HG03342 (cell line): ENCODE measurements at regions not wholly inside any gene's neighbourhood (a gene's known extent, or its start where the extent isn't known, plus 50 kb on each side); places are given as distances from the start of the nearest gene placed in this dataset.

Experiments used
- ATAC-seq: cut with Tn5 transposase; IDR thresholded peaks from one replicate; pipeline ENCODE4 v1.9.1; 2021; ENCODE audit warnings: mild to moderate bottlenecking, moderate library complexity; ENCODE audit not compliant: unreplicated experiment

DNA sequence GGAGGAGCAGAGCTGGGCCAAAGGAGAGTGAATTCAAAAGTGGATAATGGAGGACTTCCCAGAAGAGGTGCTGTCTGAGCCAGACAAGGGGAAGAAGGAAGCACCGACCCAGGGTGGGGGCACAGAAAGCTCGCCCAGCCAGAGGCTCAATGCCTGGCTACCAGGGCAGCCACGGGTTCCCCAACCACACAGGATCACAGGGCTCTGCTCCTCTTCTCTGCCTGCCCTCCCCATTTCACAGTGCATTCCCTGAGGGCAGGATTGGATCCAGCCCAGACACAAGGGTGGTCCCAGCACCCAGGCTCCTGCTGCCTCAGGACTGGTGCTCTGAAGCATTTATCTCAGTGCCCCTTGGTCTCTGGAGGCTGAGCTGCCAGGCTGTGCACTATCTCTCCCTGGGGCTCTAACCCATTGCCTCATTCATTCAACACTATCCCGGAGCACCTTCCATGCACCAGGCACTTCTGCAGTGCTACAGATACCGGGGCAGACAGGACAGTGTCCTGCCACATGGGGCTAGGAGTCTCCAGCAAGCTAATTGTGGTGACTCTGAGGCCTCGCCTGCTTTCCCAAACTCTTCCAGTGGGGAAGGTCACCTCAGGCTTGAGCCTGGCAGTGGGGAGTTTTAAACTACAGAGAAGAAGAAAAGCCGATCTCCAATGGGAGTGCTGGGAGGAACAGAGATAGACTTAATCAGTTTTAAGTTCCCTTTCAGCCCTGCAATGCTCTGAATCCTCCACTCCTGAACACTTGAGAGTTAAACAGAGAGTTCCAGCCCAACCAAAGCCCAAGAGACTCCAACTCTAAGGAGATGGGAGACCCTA, 201.8 kb upstream of the ZMIZ1 start:
- no peak for ATAC-seq

DNA sequence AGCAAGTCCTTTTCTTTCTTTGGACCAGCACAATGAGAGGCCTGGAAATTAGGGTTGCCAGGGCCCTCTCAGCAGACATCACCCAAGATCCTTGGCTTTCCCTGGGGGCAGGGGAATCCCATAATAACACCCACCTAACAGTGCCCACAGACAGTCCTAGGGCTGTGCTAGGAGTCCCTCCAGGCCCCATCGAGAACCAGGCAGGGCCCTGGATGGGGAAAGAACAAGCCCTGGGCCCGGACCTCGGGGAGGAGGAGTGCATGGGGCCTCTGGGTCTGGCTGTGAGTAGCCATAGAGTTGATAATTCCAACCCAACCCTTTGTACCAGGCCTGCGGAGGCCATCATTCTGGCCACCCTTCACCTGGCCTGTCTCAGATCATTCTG, 201.2 kb upstream of the ZMIZ1 start:
- ATAC-seq: no peak

DNA sequence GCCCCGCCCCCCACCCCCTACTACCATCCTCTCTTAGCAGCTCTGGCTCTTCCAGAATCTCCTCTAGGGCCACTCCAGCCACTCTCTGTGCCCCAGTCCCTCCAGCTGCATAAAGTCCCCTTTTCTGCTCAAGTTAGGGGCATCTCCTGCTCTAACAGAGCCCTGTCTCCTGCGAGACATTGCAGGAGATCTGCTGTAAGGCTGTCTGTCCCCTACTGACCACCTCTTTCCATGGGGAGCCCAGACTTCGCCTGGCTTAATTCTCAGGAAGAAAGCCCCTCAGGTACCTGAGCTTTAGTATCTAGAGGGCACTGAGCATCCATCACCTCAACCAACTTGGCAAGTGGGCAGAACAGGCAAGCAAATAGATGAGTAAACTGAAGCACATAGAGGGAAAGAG, 200.7 kb upstream of the ZMIZ1 start:
- ATAC-seq: no peak

DNA sequence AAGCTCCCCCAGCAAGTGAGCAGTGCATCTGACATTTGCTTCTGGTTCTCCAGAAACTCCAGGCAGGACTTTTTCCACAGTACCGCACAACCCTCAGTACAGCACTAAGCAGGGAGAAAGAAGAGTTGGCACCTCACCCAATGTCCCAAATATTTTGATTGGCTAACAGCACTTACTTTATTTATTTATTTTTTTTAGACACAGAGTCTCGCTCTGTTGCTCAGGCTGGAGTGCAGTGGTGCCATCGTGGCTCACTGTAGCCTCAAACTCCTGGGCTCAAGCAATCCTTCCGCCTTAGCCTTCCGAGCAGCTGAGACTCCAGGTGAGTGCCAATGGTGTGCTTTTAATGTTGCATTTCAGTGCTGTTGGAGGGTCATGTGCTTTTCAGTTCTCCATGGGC, 200.3 kb upstream of the ZMIZ1 start:
- ATAC-seq: no peak

DNA sequence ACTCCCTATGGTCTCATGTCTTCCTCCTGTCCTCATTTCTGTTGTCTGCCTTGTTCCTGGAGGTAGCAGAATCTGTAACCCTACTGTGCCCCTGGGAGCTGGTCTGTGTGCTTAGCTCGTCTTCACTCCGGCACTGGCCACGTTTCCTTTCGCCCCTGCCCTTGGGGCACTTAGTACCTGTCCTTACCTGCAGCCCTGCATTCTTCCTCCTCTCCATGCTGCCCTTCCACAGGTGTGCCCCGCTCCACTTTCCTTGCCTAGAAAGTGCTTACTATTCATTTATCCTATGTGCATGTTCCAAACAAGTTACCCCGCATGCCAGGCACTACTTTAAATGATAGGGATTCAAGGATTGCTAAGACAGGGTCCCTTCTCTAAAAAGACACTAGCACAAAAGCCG, 199.9 kb upstream of the ZMIZ1 start:
- no peak for ATAC-seq

DNA sequence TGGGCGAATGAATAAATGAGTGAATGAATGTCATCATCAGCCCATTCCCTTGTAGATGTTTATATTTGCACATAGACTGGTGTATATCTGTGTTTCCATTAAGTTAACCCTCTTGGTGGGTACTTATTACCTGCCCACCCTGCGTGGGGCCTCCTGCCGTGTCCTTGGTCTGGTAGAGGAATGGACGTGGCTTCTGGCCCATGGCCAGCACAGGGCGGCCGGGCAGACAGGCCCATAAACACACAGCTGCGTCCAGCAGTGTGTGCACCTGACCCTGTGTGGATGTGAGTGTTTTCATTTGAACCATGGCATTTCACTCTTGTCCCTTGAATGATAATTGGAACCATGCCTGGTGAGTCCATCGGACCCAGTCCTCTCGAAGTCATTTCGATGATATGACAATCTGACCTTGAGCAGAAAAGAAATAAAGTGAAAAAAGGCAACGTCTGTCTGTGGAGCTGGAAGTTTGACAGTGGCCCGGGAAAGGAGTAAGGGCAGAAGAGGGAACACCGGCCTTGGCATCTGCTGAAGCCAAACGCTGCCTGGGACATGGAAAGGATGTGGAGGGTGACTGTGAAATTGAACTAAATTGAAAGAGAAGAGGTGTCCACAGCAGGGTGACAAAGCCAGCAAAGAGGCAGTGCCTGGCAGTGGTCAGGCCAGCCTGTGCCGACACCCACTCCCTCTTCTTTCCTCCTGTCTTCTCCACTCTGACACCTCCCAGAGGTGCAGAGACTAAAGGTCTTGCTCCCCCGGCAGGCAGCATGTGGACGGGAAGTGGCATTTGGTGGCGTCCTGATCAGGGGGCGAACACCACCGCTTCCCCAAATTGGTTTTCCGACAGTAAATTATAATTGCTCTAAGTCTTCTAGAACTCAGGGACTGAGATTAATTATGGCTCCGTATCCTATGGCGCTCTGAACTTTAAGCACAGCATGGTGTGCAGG, 199.0 kb upstream of the ZMIZ1 start:
- no peak for ATAC-seq

DNA sequence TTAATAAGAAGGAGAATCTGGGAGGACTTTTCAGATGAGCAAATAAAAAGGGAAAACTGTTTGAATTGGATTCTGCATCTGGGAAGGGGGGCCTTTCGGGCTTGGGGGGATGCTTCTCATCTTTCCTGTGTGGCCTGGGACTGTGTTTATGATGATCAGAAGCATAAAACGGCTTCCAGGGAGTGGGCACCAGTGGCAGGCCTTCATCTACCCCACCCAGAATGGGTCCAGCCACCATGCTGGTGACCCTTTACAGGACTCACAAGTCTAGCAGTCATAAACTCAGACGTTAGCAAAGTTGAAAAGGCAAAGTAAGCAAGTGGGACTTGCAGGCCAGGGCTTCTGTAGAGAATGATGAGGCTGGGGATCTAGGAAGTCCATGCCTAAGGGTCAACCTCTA, 198.3 kb upstream of the ZMIZ1 start:
- no peak for ATAC-seq

DNA sequence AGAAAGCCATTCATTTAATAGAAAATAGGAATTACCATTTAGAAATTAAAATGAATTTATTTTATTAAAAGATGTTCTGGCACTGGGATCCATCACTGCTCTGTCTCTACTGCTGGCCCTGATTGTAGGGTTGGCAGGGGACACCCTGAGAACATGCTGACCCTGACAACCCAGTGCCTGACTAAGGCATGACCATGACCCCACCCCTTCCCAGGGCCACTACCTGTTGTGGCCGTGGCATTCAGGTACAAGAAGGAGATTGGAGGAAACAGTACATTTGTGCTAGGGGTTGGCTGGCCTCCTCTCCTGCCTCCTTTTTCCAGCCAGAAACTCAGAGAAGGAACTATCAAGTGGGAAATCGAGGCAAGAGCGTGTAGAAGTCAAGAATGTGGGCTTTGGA, 197.0 kb upstream of the ZMIZ1 start:
- ATAC-seq: no peak

DNA sequence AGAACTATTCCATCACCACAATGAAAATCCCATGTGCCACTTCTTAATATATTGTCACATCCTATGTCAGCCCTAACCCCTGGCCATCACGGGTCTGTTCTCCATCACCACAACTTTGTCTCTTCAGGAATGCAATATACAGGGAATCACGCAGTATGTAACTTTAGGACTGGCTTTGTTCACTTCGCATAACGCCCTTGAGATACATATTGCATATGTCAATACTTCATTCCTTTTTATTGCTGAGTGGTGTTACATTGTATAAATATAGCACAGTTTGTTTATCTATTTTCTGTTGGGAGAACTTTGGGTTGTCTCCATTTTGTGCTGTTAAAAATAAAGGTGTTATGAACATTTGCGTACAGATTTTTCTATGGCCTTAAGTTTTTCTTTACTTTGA, 195.4 kb upstream of the ZMIZ1 start:
- no peak for ATAC-seq

DNA sequence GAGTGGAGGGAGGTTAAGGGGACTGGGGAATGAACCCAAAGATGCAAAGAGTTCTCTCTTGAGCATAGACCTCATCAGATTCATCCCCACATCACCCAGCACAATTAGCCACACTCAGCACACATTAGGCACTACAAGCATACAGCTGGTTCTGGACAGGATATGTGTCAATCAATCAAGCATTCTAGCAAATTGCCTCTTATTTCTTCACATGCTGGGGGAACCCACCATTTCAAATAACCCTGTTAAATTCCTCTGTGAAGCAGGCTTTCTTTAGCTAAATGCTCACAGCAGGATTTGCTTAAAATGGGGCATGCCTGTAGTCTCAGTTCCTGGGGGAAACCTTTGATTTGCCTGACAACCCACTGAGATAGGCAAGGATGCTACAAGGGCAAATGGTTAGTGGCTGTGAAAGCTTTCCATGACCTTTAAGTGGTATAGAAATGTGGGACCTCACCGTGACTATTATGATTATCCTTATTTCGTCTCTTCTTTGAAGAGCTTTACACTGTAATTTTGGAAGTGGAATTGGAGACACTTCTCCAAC, 193.4 kb upstream of the ZMIZ1 start:
- no peak for ATAC-seq

DNA sequence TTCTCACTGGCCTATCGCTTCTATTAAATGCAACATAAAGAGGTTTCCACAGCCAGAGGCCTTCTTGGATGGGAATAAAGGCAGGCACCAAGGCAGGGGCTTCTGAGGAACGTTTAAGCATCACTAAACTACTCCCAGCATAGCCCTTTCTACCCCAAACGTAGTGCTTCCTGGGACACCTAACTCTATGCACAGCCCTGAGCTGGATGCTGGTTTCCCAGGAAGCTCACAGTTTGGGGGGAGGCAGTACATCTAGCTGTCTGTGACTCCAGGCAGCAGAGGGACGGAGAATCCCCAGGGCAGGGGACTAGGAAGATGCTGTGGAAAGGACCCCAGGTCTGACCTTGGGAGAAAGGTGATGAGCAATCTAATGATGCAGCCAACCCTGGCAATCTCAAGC, 192.8 kb upstream of the ZMIZ1 start:
- ATAC-seq: no peak

DNA sequence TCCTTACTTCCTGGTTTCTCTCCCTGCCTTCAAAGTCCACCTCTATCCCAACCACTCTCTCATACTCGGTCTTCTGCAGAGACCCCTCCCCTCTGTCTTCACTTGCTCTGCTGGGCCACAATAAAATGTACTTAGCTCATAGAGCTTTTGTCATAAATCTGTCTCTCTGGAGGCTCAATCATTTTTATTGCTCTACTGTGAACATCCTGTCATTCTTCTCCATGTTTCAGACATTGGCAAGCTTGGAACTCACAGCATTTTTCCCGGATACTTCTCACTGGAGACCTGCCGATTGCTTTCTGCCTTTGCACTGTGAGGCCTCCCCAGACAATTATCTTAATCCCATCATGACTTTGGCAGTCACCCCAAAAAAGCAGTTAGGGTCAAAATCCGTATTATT, 192.3 kb upstream of the ZMIZ1 start:
- no peak for ATAC-seq

DNA sequence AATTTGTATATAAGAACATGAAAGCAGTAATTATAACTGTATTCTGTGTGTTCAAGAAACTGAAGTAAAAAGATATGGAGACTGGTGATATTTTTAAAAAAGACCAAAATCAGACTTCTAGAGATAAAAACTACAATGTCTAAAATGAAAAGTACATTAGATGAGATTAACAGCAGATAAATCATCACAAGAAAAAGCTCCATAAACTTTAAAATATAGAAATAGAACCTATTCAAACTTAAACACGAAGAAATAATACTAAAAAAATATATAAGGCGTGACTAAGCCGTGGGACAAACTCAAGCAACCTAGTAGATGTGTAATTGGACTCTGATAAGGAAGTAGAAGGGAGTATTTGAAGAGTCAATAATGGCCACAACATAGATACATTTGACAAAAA, 189.1 kb upstream of the ZMIZ1 start:
- ATAC-seq: no peak

DNA sequence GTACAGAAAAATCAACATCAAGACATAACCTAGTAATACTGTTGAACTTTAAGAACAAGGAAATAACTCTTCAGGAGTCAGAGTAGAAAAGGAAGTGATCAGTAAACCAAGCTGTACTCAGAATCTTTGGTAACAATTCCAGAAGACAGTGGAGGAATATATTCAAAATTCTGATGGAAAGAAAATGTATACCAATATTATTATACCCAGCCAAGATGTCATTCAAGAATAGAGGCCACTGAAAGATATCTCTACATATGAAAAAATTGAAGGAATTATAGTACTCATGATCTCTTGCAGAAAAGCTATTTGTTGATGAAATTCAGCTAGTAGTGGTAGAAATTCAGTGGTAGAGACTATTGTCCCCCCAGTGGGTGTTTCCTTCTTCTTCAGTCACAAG, 182.6 kb upstream of the ZMIZ1 start:
- no peak for ATAC-seq

DNA sequence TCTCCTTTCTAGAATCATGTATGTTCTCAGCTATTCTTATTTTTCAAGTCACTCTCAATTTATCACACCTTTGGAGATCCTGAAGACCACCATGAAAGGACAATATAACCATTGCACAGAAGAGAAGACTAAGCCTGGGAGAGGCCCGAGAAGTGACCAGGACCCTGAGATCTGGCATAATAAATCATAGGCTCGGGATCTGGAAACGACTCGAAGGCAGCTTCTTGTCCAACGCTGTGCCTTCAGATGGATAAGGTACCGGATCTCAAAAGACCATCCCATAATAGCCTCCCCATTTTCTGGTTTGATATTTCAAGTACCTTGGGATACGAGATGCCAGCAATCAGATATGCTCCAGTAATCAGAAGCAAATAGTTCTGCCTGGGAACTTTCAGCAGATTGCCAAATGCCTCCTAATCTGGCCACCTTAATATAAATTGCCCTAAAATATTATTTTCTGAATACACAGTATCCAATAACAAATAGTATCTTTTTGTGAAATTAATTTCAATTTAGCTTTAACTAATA, 179.2 kb upstream of the ZMIZ1 start:
- ATAC-seq: no peak

DNA sequence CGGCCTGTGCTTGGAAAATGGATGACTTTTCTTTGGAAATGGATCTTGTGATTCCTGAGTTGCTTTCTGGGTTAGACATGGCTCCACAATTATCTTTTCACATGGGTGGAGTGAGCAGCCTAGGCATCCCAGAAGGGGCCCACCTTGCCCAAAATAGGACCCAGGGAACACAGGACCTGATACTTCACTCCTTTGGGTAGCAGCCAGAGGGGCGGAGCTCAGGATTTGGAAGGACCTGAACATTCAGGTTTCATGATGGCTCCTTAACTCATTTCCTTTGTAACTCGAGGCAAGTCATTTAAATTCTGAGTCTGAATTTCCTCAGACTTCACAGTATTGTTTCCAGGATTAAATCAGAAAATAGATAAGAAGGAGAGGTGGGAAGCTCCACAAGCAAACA, 178.3 kb upstream of the ZMIZ1 start:
- ATAC-seq: no peak

DNA sequence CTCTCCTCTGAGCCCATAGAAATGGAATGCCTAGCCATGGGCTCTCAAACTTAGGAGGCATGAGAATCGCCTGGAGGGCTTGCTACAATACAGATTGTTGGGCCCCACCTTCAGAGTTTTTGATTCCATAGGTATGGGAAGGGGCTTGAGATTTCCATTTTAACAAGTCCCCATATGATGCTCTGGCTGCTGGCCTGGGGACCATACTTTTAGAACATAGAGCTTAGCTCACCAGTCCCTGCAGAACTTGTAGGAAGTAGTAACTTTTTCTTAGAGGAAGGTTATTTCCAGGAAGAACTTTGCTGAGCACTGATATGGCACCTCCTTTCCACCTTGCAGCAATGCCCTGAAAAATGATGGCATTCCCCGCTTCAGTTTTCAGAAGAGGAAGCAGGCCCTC, 177.0 kb upstream of the ZMIZ1 start:
- ATAC-seq: no peak

DNA sequence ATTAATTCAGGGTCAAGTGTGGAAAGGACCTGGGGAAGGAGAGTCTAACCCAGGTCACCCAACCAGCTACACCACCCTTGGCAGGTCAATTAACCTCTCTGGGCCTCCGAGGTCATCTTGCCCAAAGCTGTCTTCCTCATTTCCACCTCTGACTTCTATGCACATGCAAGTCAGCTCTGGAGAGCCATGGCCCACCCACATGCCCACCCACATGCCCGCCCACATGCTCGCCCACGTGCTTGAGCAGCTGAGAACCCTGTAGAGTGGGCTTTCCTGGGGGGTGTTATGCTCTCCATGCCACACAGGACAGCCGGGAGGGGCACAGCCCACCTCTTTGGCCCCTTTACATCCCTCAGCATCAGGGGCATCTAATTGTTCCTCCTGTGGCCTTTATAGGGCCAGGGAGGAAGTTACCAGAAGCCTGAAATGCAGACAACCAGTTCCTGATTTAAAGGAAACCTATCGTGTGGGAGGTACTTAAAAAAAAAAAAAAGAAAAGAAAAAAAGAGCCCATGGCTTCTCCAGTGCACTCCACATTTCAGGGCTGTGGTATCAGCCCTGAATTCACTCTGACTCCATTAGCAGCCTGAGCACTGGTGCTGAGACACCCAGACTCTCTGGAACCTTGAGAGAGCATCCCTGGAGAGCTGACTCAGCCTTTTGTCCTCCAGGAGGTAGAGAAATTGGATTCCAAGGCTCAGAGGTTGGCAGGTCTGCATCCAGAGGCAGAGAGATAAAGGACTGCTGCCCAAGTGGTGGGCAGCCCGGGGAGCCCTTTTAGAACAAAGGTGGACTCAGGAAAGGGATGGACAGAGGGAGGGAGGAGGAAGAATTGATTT, 176.2 kb upstream of the ZMIZ1 start:
- ATAC-seq: no peak

DNA sequence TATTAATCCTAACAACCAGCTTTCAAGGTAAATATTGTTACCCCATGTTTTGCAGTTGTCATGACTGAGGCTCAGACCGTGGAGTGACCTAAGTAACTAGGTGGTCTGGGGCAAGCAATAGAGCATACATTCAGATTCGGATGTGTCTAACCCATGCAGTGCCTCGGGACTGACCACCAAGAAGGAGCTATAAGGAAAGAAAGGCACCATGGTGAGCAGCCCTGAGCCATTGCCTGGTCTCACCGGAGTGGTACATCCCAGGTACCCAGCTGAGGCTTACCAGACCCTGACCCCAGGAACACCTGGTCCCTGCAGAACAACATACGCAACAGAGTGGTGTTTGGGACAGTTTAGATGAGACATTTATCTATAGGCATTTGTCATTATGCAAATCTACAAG, 175.5 kb upstream of the ZMIZ1 start:
- no peak for ATAC-seq

DNA sequence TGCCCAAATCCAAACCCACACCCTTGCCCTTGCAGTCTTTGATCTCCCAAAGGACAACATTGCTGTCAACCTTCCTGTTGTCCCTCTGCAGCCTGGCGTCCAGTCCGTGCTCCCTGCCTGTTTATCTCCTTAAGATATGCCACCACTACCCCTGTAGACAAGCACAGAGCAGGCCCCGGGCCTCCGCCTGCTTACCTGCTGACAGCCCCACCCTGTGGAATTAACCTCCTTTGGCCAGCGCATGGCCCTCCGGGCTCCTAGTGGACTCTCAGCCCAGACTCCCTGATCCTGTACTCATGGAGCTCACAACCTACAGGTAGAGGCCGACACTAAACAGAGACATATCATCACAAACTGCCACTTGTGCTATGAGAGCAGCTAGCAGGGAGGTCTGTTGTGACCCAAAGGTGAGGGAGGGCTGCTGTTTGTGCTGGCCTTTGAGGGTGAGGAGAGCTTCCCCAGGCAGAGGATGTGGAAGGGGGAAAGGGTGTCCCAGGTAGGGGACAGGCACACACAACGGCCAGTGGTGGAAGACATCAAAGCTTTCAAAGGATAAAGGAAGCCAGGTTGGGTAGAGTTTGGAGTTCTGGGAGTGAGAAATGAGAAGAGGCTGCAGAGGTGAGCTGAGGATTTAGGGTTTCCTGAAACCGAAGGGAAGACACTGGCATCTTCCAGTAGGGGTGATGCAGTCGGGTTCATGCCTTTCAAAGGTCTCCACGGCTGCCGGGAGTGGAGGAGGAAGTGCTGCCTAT, 174.5 kb upstream of the ZMIZ1 start:
- ATAC-seq: no peak
